Hematopoietic multipotent progenitor cell treated with erythropoietin and hydrocortisone succinate and interleukin-3 and kit ligand, for 8 days (in vitro differentiated cells): ENCODE measurements at regions not wholly inside any gene's neighbourhood (a gene's known extent, or its start where the extent isn't known, plus 50 kb on each side); places are given as distances from the start of the nearest gene placed in this dataset.
"Not testable (repeated sequence)": the region's sequence is repeated elsewhere in the genome, so short reads cannot be mapped to it uniquely, and the experiment has no call there.

Source experiments
- DNase-seq: peaks from one replicate; pipeline ENCODE4 v3.0.0-alpha.2; 2015

DNA sequence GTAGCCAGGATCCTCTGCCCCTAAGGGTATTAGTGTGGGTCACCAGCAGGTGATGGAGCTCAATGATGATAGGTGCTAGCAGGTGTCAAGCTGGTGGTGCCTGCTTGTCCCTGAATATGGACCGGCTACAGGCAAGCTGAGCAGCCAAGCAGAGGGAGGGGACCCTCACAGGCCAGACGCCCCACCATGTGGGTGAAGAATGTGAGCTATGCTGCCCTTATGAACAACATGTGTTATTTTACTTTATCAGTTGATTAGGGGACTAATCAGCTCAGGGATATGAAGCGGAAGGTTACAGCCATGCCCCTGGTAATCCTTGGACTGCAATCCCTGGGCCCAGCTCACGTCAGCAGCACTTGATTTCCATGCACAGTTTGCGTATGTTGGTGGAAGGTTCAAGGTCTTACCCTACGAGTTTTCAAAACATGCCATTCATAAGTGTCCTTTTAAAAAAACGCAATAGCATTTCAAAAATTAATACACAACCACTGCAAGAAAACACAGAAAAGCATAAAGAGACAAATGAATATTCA is 106.0 kb downstream of the CDC7 start:
- no peak for DNase-seq

DNA sequence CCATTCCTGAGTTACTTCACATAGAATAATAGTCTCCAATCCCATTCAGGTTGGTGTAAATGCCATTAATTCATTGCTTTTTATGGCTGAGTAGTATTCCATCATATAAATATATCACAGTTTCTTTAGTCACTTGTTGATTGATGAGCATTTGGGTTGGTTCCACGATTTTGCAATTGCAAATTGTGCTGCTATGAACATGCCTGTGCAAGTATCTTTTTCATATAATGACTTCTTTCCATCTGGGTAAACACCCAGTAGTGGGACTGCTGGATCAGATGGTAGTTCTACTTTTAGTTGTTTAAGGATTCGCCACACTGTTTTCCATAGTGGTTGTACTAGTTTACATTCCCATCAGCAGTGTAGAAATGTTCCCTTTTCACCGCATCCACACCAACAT is 107.0 kb downstream of the CDC7 start:
- DNase-seq, result not testable (repeated sequence)

DNA sequence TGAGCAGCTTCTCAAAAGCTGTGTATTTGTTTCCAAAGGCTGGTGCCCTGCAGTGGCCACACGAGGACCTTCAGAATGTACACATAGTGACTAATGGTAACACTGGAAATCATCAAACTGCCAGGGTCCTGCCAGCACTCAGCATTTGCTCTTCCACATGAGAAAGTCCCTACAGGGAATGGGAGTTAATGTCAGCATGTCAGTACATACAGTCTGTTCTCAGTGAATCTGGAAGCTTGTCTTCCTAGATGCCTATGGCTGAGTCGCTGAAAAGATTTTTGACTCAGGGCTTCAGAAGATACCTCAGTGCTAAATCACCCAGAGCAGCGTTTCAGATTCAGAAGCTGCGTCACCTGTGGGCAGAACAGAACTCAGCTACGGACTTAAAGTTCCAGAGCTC is 108.2 kb downstream of the CDC7 start:
- no peak for DNase-seq

- no peak for DNase-seq
Measured at GRCh38 chr1:91609551-91609950, 108.9 kb downstream of the CDC7 start.

DNA sequence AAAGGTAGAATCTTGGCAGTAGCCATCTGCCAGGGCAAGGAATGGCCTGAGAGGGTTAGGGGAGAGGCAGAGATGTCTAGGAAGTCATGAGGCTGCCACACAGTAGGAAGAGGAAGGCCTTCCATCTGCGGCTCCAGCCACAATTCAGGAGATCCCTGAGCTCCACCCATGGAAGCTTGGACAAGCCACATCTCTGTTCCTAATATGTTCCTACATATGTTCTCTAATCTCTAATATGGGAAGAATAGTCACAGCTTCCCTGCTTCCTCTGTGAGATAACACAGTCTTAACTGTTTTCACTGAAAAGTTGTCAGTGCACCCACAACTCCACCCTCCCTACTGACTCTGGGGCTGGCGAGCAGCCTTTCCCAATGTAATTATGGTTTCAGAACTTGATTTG is 109.5 kb downstream of the CDC7 start:
- no peak for DNase-seq

DNA sequence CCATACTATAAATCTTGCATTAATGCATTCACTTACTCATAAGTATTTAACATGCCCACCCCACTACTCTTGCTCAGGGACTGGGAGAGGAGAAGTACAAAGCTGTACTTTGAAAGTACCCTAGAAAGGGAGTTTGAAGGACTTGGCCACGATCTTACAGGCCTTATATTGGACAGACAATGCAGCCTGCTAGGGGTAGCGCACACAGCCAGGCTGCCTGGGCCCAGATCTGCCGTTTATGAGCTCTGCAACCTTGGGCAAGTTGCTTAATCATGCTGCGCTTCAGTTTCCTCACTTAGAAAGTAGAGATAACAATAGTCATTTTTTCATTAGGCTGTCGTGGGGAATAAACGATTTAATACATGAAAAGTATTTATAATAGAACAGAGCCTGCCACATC is 110.1 kb downstream of the CDC7 start:
- no peak for DNase-seq

DNA sequence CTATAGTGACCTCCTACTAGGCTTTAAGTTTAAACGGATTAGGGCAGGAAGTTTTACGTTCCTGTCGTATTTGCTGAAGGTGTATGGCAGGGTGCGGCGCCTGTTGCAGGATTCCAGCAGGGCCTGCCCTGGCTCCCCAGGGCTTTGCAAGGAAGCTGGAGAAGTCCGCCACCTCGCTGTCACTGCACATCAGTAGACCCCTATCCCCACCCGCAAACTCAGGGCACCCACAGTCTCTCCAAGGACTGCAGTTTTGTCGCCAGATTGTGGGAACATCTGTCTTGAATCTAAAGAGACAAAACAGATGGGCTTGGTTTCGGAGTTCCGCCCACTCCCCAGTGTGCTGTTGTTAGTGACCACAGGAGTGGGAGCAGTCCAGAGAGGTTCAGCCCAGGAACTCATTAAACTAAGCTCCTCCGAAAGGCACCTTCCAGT is 110.8 kb downstream of the CDC7 start:
- DNase-seq, result no peak

GRCh38 chr1:91613595-91613994 is 112.9 kb downstream of the CDC7 start:
- DNase-seq, result no peak

GRCh38 chr1:91616712-91617111 is 116.1 kb downstream of the CDC7 start:
- no peak for DNase-seq

DNA sequence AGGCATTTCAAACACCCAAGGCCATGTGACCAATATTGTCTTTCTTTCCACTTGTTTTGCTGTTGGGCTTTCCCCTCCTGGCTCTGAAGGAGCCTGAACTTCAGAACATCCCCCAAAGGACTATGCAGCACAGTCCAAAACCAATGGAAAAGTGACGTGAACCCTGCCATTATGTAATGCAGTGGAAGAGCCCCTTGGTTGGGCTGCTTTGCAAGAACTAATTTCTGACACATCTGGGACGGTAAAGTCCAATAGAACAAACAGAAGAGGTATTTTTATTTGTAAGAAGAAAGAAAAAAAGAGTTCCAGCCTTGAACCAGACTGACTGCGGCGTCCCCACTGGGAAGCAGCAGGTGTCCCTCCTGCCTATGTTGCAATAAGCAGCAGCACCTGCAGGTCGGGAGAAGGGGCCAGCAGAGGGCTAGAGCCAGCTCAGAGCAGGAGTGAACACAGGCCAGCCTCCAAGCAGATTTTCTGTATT is 116.7 kb downstream of the CDC7 start:
- no peak for DNase-seq

- no peak for DNase-seq
Measured at GRCh38 chr1:91619881-91620280, 119.2 kb downstream of the CDC7 start.

- DNase-seq, result no peak
Measured at GRCh38 chr1:91621360-91621759, 120.7 kb downstream of the CDC7 start.

- DNase-seq, result no peak
Measured at GRCh38 chr1:91621907-91622306, 121.3 kb downstream of the CDC7 start.

DNA sequence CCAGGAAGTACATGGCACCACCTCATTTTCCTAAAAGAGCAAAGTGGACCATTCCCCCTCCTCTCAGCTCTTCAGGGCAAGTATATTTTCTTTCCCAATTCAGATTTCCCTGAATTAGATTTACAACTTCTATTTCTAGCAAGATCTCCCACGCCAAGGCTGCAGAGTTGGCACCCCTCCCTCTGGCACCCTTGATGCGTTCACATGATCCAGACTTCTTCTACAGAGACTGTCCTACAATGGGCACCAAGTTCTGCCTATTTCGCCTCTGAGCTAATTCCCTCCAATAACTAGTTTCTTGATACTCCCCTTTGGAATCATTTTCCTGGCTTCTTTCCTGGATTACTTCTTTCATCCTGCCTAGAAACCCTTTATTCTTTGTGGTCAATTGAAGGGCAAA is 122.0 kb downstream of the CDC7 start:
- no peak for DNase-seq

DNA sequence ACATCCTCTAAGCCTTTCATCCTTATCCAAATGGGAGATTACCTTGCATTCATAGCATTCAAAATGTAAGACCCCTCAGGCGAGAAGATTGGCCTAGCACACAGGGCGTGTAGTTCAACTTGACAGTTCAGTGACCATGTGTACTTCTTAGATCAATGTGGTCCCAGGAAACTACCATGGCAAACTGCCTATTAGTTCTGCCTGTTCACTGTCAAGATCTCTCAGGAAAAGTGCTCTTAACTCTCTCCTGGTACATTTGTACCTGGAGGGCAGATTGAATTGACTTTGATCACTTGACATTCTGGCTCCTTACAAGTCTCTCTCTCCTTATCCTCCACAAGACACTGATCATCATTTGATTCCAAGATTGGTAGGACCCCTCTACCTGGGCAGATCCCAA is 122.4 kb downstream of the CDC7 start:
- DNase-seq, result no peak

- no peak for DNase-seq
Measured at GRCh38 chr1:91624331-91624730, 123.7 kb downstream of the CDC7 start.
